ENCODE measurements at regions not wholly inside any gene's neighbourhood (a gene's known extent, or its start where the extent isn't known, plus 50 kb on each side); places are given as distances from the start of the nearest gene placed in this dataset.
"Not testable (repeated sequence)": the region's sequence is repeated elsewhere in the genome, so short reads cannot be mapped to it uniquely, and the experiment has no call there.

- FAIRE-seq: no peak
These were observed 1368.6 kb upstream of the C9orf72 start for GRCh38 chr9:28941856-28942255.

- FAIRE-seq: no peak
These were observed 1369.7 kb upstream of the C9orf72 start for GRCh38 chr9:28942941-28943340.

- FAIRE-seq: no peak
These were observed 1373.4 kb upstream of the C9orf72 start for GRCh38 chr9:28946648-28947047.

GRCh38 chr9:28951945-28952344 is 1378.7 kb upstream of the C9orf72 start:
- no peak for FAIRE-seq

- FAIRE-seq: no peak
These were observed 1383.0 kb upstream of the C9orf72 start for GRCh38 chr9:28956116-28956880.

GRCh38 chr9:28960602-28961001 is 1387.3 kb upstream of the C9orf72 start:
- no peak for FAIRE-seq

GRCh38 chr9:28961623-28962022 is 1388.3 kb upstream of the C9orf72 start:
- no peak for FAIRE-seq

- FAIRE-seq: no peak
These were observed 1393.9 kb upstream of the C9orf72 start for GRCh38 chr9:28967226-28967625.

GRCh38 chr9:28970241-28970654 is 1397.0 kb upstream of the C9orf72 start:
- FAIRE-seq: no peak

GRCh38 chr9:28971881-28972280 is 1398.6 kb upstream of the C9orf72 start:
- FAIRE-seq: no peak

- FAIRE-seq: no peak
These were observed 1403.0 kb upstream of the C9orf72 start for GRCh38 chr9:28976250-28976649.

GRCh38 chr9:28976684-28977083 is 1403.4 kb upstream of the C9orf72 start:
- FAIRE-seq: no peak

GRCh38 chr9:28981129-28981528 is 1407.8 kb upstream of the C9orf72 start:
- no peak for FAIRE-seq

- FAIRE-seq: no peak
These were observed 1408.4 kb upstream of the C9orf72 start for GRCh38 chr9:28981711-28982110.

GRCh38 chr9:28984016-28984415 is 1410.7 kb upstream of the C9orf72 start:
- FAIRE-seq: no peak

- not testable (repeated sequence) for FAIRE-seq
These were observed 1416.7 kb upstream of the C9orf72 start for GRCh38 chr9:28990009-28990408.

GRCh38 chr9:28999057-28999456 is 1425.8 kb upstream of the C9orf72 start:
- FAIRE-seq: no peak

GRCh38 chr9:28999806-29000205 is 1426.5 kb upstream of the C9orf72 start:
- no peak for FAIRE-seq

- no peak for FAIRE-seq
These were observed 1427.7 kb upstream of the C9orf72 start for GRCh38 chr9:29001006-29001405.

- no peak for FAIRE-seq
These were observed 1431.7 kb upstream of the C9orf72 start for GRCh38 chr9:29004988-29005387.

GRCh38 chr9:29006628-29007027 is 1433.3 kb upstream of the C9orf72 start:
- FAIRE-seq: no peak

GRCh38 chr9:29012911-29013310 is 1439.6 kb upstream of the C9orf72 start:
- no peak for FAIRE-seq

GRCh38 chr9:29021632-29022031 is 1448.4 kb upstream of the C9orf72 start:
- no peak for FAIRE-seq

GRCh38 chr9:29038332-29038731 is 1465.1 kb upstream of the C9orf72 start:
- FAIRE-seq: no peak

- FAIRE-seq: no peak
These were observed 1466.0 kb upstream of the C9orf72 start for GRCh38 chr9:29039258-29039657.
